ENCODE measurements at regions not wholly inside any gene's neighbourhood (a gene's known extent, or its start where the extent isn't known, plus 50 kb on each side); places are given as distances from the start of the nearest gene placed in this dataset.

DNA sequence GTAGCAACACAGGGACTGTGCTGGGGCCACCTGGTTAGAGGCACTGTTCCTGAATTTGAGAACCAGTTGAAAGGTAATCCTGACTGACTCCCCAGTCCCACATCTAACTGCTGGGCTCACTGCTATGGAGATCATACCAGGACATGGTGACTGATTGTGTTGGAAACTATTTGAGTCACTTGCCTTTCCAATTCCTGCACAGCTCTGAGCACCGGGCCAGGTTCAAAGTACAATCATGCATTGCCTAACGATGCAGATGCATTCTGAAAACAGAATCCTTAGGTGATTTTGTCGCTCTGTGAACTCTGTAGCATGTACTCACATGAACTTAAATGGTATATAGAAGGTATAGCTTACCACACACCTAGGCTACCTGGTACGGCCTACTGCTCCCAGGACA is 215.3 kb downstream of the BMP7 start:
- Histone ChIP-seq H2BK15ac (ENCODE audit: low read depth, low read length) (no peak overlapping the region), H3K4me2 (ENCODE audit: insufficient read depth, insufficient read length, low read length) (no peak overlapping the region), H2AK5ac (ENCODE audit: insufficient read length, low read length) (no peak overlapping the region), H2BK5ac (ENCODE audit: insufficient read length, low read length) (no peak overlapping the region), H2AFZ (ENCODE audit: low read length) (no peak overlapping the region), H3K9ac (ENCODE audit: extremely low read depth, insufficient read length, low read length) (no peak overlapping the region), H3K79me1 (ENCODE audit: insufficient read depth, low read depth, low read length, poor library complexity, severe bottlenecking) (no peaks in the 10 kb centered on the region), H3K4me1 (ENCODE audit: insufficient read depth, low read length) (no peaks in the 10 kb centered on the region), H3K23ac (ENCODE audit: insufficient read length, low read depth, low read length) (no peak overlapping the region), H2BK120ac (ENCODE audit: low read depth, low read length, poor library complexity, severe bottlenecking) (no peak overlapping the region), H3K4ac (ENCODE audit: low read depth, low read length) (no peak overlapping the region), H4K8ac (replicated peaks; ENCODE audit: insufficient read length, low read depth, low read length) (no peak overlapping the region), H3K23me2 (ENCODE audit: insufficient read length, low read depth, low read length, poor library complexity, severe bottlenecking) (no peaks in the 10 kb centered on the region), H2BK12ac (ENCODE audit: insufficient read length, low read depth, low read length) (no peak overlapping the region), H2BK20ac (ENCODE audit: low read depth, low read length, poor library complexity, severe bottlenecking) (no peak overlapping the region), H3K18ac (ENCODE audit: insufficient read length, low read depth, low read length) (no peak overlapping the region), H3K9me3 (ENCODE audit: control insufficient read depth, low read depth, low read length) (no peaks in the 10 kb centered on the region), H3T11ph (ENCODE audit: low read length) (no peak overlapping the region), H3K14ac (ENCODE audit: insufficient read depth, low read length) (no peak overlapping the region), H4K20me1 (ENCODE audit: control insufficient read depth, insufficient read depth, insufficient read length) (no peaks in the 10 kb centered on the region), H3K27me3 (ENCODE audit: insufficient read depth, low read length) (no peaks in the 10 kb centered on the region), H3K56ac (ENCODE audit: insufficient read length, low read depth, low read length) (no peak overlapping the region), H4K5ac (ENCODE audit: insufficient read length, low read depth, low read length) (no peak overlapping the region), H3K79me2 (ENCODE audit: insufficient read depth, low read length) (no peaks in the 10 kb centered on the region), H4K91ac (ENCODE audit: insufficient read length, low read depth, low read length) (no peak overlapping the region), H3K27ac (ENCODE audit: insufficient read length, low read depth, low read length) (no peak overlapping the region)
- TF ChIP-seq, protein P1, sequence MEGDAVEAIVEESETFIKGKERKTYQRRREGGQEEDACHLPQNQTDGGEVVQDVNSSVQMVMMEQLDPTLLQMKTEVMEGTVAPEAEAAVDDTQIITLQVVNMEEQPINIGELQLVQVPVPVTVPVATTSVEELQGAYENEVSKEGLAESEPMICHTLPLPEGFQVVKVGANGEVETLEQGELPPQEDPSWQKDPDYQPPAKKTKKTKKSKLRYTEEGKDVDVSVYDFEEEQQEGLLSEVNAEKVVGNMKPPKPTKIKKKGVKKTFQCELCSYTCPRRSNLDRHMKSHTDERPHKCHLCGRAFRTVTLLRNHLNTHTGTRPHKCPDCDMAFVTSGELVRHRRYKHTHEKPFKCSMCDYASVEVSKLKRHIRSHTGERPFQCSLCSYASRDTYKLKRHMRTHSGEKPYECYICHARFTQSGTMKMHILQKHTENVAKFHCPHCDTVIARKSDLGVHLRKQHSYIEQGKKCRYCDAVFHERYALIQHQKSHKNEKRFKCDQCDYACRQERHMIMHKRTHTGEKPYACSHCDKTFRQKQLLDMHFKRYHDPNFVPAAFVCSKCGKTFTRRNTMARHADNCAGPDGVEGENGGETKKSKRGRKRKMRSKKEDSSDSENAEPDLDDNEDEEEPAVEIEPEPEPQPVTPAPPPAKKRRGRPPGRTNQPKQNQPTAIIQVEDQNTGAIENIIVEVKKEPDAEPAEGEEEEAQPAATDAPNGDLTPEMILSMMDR (conservative IDR thresholded peaks at IDR 0.05), result no peak
- Mint-ChIP-seq H3K4me1 (peaks cover 10 to 22% of the 10 kb centered on the region in 2 experiments; a peak in 3 of 4 replicates), H3K27ac (no peak overlapping the region), H3K4me3 (no peak overlapping the region), H3K27me3 (ENCODE audit: low read depth) (peaks cover 12% of the 10 kb centered on the region), H3K36me3 (ENCODE audit: insufficient read depth in 1 of 3, low read depth in 3 of 3) (no peaks in the 10 kb centered on the region), H3K9me3 (no peaks in the 10 kb centered on the region; a peak in 2 of 5 replicates)
- DNase-seq, result no peak
- no CpG with 5 or more reads among the region's 4 CpGs for WGBS (ENCODE audit: extremely low coverage, insufficient read length, low lambda C conversion rate)
